ENCODE measurements at regions not wholly inside any gene's neighbourhood (a gene's known extent, or its start where the extent isn't known, plus 50 kb on each side); places are given as distances from the start of the nearest gene placed in this dataset.

GRCh38 chr2:2859164-2859563 is 518.5 kb downstream of the EIPR1 start:
- TF ChIP-seq CTCF (IDR thresholded peaks at IDR 0.05) (no peak), POLR2A (IDR thresholded peaks at IDR 0.05) (no peak)
